NT2/D1 (cell line): ENCODE measurements at regions not wholly inside any gene's neighbourhood (a gene's known extent, or its start where the extent isn't known, plus 50 kb on each side); places are given as distances from the start of the nearest gene placed in this dataset.

ENCODE experiments used
- SUZ12 ChIP-seq: IDR thresholded peaks from 2 replicates; pipeline ENCODE4 v1.6.1; 2011; ENCODE audit not compliant: insufficient read length, insufficient read depth; ENCODE audit errors: extremely low read depth
- YY1 ChIP-seq: IDR thresholded peaks from 2 replicates; pipeline ENCODE4 v1.6.1; 2011; ENCODE audit not compliant: insufficient read length, insufficient read depth
- ZNF274 ChIP-seq: IDR thresholded peaks from 2 replicates; pipeline ENCODE4 v1.6.1; 2011; ENCODE audit warnings: mild to moderate bottlenecking, low read depth, low read length

- TF ChIP-seq ZNF274 (no peak), YY1 (no peak), SUZ12 (no peak)
Measured at GRCh38 chr6:44702292-44702691, 314.8 kb downstream of the CDC5L start.
